ENCODE measurements at regions not wholly inside any gene's neighbourhood (a gene's known extent, or its start where the extent isn't known, plus 50 kb on each side); places are given as distances from the start of the nearest gene placed in this dataset.
A peak's percentile ranks its signal among the peaks of the same experiment; 100 is the strongest.

- no peak for DNase-seq
These were observed 50.5 kb upstream of the PRDM1 start for GRCh38 chr6:106035655-106036054.

GRCh38 chr6:106033806-106034205 is 52.3 kb upstream of the PRDM1 start:
- no peak for DNase-seq

- DNase-seq, result no peak
These were observed 58.4 kb upstream of the PRDM1 start for GRCh38 chr6:106027758-106028157.

- DNase-seq, result no peak
These were observed 59.1 kb upstream of the PRDM1 start for GRCh38 chr6:106026748-106027715.

- DNase-seq, result no peak
These were observed 60.5 kb upstream of the PRDM1 start for GRCh38 chr6:106025655-106026054.

- no peak for DNase-seq
These were observed 63.3 kb upstream of the PRDM1 start for GRCh38 chr6:106022801-106023200.

- no peak for DNase-seq
These were observed 68.7 kb upstream of the PRDM1 start for GRCh38 chr6:106017454-106017853.

GRCh38 chr6:106014955-106015354 is 71.2 kb upstream of the PRDM1 start:
- DNase-seq, result no peak

- DNase-seq, result no peak
These were observed 74.7 kb upstream of the PRDM1 start for GRCh38 chr6:106011476-106011875.

GRCh38 chr6:106005954-106006353 is 80.2 kb upstream of the PRDM1 start:
- DNase-seq, result no peak

- DNase-seq, result no peak
These were observed 81.1 kb upstream of the PRDM1 start for GRCh38 chr6:106005013-106005412.

- DNase-seq, result no peak
These were observed 82.7 kb upstream of the PRDM1 start for GRCh38 chr6:106003268-106003987.

- no peak for DNase-seq
These were observed 84.1 kb upstream of the PRDM1 start for GRCh38 chr6:106002005-106002404.

- DNase-seq, result no peak
These were observed 85.2 kb upstream of the PRDM1 start for GRCh38 chr6:106000935-106001334.

- no peak for DNase-seq
These were observed 88.7 kb upstream of the PRDM1 start for GRCh38 chr6:105997482-105997881.

- DNase-seq, result no peak
These were observed 90.7 kb upstream of the PRDM1 start for GRCh38 chr6:105995391-105995865.

GRCh38 chr6:105994591-105995390 is 91.3 kb upstream of the PRDM1 start:
- DNase-seq, result peak in 1 of 4 experiments; percentile 15

GRCh38 chr6:105994118-105994590 is 92.0 kb upstream of the PRDM1 start:
- peak in 2 of 4 experiments; percentile 15 to 28 for DNase-seq

- DNase-seq, result no peak
These were observed 92.6 kb upstream of the PRDM1 start for GRCh38 chr6:105993341-105994117.

- peak; percentile 50 to 84 (median 59) for DNase-seq
These were observed 93.7 kb upstream of the PRDM1 start for GRCh38 chr6:105992315-105992961.

GRCh38 chr6:105991561-105992314 is 94.4 kb upstream of the PRDM1 start:
- peak in 1 of 4 experiments; percentile 20 for DNase-seq

Data from activated naive CD4-positive, alpha-beta T cell (primary cell).